GM12872 (cell line): ENCODE measurements at regions not wholly inside any gene's neighbourhood (a gene's known extent, or its start where the extent isn't known, plus 50 kb on each side); places are given as distances from the start of the nearest gene placed in this dataset.

Experiments used
- TF ChIP-seq, protein P1 (sequence below): IDR thresholded peaks from 3 replicates; pipeline ENCODE4 v1.5.1; 2011; ENCODE audit warnings: low read depth, mild to moderate bottlenecking, low read length, moderate library complexity; ENCODE audit not compliant: insufficient read depth

DNA sequence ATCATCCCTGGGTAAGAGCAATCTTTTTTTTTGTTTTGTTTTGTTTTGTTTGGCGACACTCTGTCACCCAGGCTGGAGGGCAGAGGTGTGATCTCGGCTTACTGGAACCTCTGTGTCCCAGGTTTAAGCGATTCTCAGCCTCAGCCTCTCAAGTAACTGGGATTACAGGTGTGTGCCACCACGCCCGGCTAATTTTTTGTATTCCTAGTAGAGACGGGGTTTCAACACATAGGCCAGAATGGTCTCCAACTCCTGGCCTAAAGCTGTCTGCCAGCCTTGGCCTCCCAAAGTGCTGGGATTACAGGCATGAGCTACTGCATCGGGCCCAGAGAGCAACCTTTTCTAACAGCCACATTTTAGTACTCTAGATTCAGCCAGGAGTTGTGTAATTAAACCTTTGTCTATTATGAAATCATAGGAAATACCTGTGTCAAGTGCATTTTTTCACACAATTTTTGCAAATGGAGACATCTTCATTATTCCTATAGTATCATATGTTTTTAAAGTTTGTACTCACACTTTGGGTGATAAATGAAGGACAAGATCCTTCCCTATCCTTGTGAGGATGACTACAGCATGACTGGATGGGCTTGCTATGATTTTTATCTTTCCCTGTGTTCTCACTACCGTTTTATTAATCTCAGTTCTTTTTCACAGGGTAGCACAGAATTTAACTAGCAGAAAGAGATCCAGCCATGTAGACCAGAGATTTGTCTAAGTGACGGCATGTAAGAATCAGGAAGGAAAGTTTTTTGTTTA lies 82.6 kb downstream of the OR2B2 start:
- TF ChIP-seq, protein P1, sequence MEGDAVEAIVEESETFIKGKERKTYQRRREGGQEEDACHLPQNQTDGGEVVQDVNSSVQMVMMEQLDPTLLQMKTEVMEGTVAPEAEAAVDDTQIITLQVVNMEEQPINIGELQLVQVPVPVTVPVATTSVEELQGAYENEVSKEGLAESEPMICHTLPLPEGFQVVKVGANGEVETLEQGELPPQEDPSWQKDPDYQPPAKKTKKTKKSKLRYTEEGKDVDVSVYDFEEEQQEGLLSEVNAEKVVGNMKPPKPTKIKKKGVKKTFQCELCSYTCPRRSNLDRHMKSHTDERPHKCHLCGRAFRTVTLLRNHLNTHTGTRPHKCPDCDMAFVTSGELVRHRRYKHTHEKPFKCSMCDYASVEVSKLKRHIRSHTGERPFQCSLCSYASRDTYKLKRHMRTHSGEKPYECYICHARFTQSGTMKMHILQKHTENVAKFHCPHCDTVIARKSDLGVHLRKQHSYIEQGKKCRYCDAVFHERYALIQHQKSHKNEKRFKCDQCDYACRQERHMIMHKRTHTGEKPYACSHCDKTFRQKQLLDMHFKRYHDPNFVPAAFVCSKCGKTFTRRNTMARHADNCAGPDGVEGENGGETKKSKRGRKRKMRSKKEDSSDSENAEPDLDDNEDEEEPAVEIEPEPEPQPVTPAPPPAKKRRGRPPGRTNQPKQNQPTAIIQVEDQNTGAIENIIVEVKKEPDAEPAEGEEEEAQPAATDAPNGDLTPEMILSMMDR = no peak

DNA sequence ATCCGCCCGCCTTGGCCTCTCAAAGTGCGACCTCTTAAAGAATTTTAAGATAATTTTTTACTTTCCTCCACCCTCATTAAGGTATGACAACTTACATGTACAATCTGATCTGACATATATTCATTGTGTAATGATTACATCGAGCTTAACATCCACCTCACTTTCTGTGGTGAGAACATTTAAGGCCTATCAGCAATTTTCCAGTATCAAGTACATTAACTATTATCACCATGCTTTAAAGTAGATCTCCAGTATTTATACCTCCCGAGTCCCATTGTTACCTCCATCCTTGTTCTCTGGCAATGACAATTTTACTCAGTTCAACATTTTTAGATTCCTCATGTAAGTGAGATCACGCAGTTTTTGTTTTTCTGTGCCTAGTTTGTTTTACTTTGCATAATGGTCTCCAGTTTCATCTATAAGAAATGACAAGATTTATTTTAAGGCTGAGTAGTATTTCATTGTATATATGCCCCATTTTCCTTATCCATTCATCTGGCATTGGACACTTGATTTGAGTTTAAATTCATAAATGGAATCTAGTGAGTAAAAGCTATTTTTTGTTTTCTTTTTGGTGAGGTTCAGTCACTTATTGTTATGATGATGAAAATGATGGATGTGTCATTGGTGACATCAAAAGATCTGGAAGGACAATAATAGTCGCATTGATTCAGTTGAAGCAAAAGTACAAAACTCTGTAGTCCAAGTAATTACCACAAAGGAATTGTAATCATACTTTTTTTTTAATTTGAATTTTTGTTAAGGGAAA lies 87.0 kb downstream of the OR2B2 start:
- TF ChIP-seq, protein P1 = no peak

DNA sequence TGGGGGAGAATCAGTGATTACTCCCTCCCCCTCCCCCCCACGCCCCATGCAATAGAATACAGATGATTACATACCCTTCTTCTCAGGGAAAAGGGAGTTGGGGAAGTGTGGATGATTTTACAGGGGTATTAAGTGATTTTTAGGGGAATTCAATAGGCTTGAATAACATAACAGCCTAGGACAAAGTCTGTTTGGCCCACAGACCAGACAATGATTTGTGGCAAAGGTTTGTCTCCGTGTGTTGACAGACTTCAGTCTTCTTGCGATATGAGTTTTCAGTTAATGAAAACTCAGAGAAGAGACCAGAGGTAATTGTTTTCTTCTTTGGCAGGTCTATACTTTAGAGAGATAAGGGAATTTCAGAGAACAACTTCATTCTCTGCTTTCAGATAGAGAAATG lies 95.3 kb downstream of the OR2B2 start:
- TF ChIP-seq, protein P1 = no peak

DNA sequence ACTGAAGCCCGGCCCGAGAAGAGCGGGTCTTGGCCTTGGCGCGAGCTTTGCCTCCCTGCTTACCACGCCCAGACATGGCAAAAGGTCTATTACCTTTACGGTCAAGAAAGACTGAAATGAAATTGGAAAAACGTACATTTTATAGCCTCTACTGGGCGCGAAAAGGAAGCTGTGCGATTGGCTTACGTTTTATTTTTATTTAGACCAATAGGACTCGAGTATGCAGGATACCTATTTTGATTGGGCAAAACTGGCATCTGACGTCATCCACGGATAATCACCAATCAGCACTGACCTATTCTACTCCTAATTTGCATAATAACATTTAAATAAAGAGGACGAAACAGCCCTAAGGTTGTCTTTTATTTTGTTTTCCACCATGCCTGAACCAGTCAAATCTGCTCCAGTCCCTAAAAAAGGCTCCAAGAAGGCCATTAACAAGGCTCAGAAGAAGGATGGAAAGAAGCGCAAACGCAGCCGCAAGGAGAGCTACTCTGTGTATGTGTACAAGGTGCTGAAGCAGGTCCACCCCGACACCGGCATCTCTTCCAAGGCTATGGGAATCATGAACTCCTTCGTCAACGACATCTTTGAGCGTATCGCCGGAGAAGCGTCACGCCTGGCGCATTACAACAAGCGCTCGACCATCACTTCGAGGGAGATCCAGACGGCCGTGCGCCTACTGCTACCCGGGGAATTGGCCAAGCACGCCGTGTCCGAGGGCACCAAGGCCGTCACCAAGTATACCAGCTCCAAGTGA lies 97.4 kb downstream of the OR2B2 start:
- TF ChIP-seq, protein P1 = no peak

DNA sequence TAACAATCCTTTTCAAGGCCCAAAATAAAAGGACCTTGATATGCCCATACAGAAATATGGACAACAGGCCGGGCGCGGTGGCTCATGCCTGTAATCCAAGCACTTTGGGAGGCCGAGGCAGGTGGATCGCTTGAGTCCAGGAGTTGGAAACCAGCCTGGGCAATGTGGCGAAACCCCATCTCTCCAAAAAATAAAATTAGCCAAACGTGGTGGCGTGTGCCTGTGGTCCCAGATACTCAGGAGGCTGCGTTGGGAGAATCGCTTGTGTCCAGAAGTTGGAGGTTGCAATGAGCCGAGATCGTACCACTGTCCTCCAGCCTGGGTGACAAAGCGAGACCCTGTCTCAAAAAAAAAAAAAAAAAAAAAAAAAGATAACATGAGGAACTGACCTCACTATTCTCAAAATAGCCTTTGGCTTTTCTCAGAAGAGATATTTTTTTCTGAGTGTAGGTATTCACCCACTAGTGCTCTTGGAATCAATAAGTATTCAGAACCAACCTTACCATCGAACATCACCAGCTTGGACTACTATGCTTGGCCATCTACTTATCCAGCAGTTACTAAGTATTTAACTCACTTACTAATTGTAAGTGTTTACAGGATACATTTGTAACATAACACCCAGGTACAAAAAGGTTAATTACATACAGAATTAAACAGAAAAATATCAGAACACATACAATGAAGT lies 99.2 kb downstream of the OR2B2 start:
- TF ChIP-seq, protein P1 = no peak

DNA sequence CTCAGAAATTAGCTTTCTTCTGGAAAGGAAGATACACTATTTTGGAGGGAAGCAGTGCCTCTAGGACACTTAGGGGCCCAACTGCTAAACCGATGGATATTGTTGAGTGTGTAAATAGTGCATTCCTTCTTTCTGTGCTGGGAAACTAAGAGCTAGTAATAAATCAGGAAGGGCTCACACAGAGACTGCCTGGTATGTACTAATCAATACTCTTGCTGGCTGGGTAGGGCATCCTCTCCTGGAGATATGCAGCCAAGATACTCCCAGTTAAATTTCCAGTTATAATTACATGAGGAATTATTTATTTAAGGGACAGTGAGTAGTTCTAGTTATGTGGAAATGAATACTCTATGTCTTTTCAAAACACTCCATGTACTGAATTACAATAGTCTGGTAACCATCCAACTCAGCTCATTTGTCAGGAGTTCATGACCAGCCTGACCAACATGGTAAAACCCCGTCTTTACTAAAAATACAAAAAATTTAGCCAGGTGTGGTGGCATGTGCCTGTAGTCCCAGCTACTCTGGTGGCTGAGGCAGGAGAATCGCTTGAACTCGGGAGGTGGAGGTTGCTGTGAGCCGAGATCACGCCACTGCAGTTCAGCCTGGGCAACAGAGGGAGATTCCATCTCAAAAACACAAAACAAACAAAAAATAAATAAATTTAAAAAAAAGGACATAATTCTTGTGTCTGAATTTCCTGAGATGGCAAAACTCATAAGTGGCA lies 100.0 kb downstream of the OR2B2 start:
- TF ChIP-seq, protein P1 = no peak
